ENCODE measurements at regions not wholly inside any gene's neighbourhood (a gene's known extent, or its start where the extent isn't known, plus 50 kb on each side); places are given as distances from the start of the nearest gene placed in this dataset.

GRCh38 chr12:105554856-105555255 is 224.4 kb downstream of the C12orf75 start (continued):
- no peak for TF ChIP-seq DZIP1 (CRISPR knock-in tag; IDR thresholded peaks at IDR 0.05)
- TF ChIP-seq ZNF317 (CRISPR knock-in tag; IDR thresholded peaks at IDR 0.05), result no peak
- no peak for TF ChIP-seq ZNF24 (IDR thresholded peaks at IDR 0.05)
- no peak for TF ChIP-seq MTF2 (CRISPR knock-in tag; IDR thresholded peaks at IDR 0.05; ENCODE audit: borderline replicate concordance)
- no peak for TF ChIP-seq HES4 (CRISPR knock-in tag; IDR thresholded peaks at IDR 0.05; ENCODE audit: borderline replicate concordance)

- no peak overlapping the region for H3K4me2 ChIP-seq (ENCODE audit: low read depth, low read length)
- in situ Hi-C loops (cut with HindIII; ENCODE audit: extremely low pct_ligation_motif_present, low pct_unique_long_range_greater_than_20kb), result no loop called here
- TF ChIP-seq ZNF263 (CRISPR knock-in tag; IDR thresholded peaks at IDR 0.05) (0 out of 2 replicates have a peak, but pooled peaks have one; percentile 37), ZNF652 (CRISPR knock-in tag; IDR thresholded peaks at IDR 0.05; ENCODE audit: borderline replicate concordance, low read depth) (no peak), NFKB2 (CRISPR knock-in tag; IDR thresholded peaks at IDR 0.05; ENCODE audit: borderline replicate concordance) (0 out of 2 replicates have a peak, but pooled peaks have one; percentile 31), CEBPG (CRISPR knock-in tag; IDR thresholded peaks at IDR 0.05) (peak; percentile 94), KAT8 (CRISPR knock-in tag; IDR thresholded peaks at IDR 0.05) (no peak), GATAD2A (CRISPR knock-in tag; IDR thresholded peaks at IDR 0.05) (0 out of 2 replicates have a peak, but pooled peaks have one; percentile 39), CEBPB (IDR thresholded peaks at IDR 0.05; ENCODE audit: borderline replicate concordance, low read depth, low read length) (peak; percentile 95)
- no TSS peak for BruUV-seq (replicated peaks)
- no peaks in the 10 kb centered on the region for H4K20me1 ChIP-seq (ENCODE audit: insufficient read depth, low read length)
- FAIRE-seq (no peak), ATAC-seq (peak; percentile 73), DNase-seq (ENCODE audit: low spot score) (peak; percentile 21)
- intact Hi-C loops (cut with micrococcal nuclease; ENCODE audit: unreplicated experiment), result no loop called here
- H3K4me3 ChIP-seq (replicated peaks in 1 of 3; ENCODE audit: insufficient read depth in 1 of 3, low read depth in 2 of 3, low read length in 3 of 3), result no peak overlapping the region
- peaks cover 5% of the 10 kb centered on the region; the same call in 1 of the 2 replicates for H3K4me1 ChIP-seq (ENCODE audit: insufficient read depth, low read length)
- 35% methylated on average over 10 of the region's 10 CpGs for WGBS (ENCODE audit: low lambda C conversion rate)
- H3K27me3 ChIP-seq (ENCODE audit: control insufficient read depth in 1 of 2, insufficient read depth in 2 of 2, low read length in 2 of 2), result no peaks in the 10 kb centered on the region; a peak in 1 of 5 replicates
- H3K9ac ChIP-seq (ENCODE audit: insufficient read depth, low read depth, low read length), result no peak overlapping the region
- no peaks in the 10 kb centered on the region for H3K9me3 ChIP-seq (ENCODE audit: low read length)
- no peaks in the 10 kb centered on the region for H3K79me2 ChIP-seq (ENCODE audit: insufficient read depth, low read length)
- ChIA-PET CTCF (ENCODE audit: low intra/inter-chr PET ratio, low total read pairs) (no interaction called here), POLR2A (no interaction called here)
- no peak overlapping the region for H2AFZ ChIP-seq (ENCODE audit: low read length)
- H3K27ac ChIP-seq (ENCODE audit: extremely low read length, insufficient read depth, low read length), result no peak overlapping the region
- H3K36me3 ChIP-seq (replicated peaks in 1 of 2; ENCODE audit: control insufficient read depth in 1 of 2, insufficient read depth in 2 of 2, low read length in 2 of 2), result no peaks in the 10 kb centered on the region
Measured at GRCh38 chr12:105555556-105556295, 225.2 kb downstream of the C12orf75 start.
